ENCODE measurements at regions not wholly inside any gene's neighbourhood (a gene's known extent, or its start where the extent isn't known, plus 50 kb on each side); places are given as distances from the start of the nearest gene placed in this dataset.

GRCh38 chrX:88838392-88838791 is 91.4 kb downstream of the CPXCR1 start:
- TF ChIP-seq CTCF (IDR thresholded peaks at IDR 0.05) (no peak), EP300 (IDR thresholded peaks at IDR 0.05) (no peak), POLR2A (IDR thresholded peaks at IDR 0.05) (no peak), POLR2AphosphoS5 (IDR thresholded peaks at IDR 0.05) (no peak)
